ENCODE measurements at regions not wholly inside any gene's neighbourhood (a gene's known extent, or its start where the extent isn't known, plus 50 kb on each side); places are given as distances from the start of the nearest gene placed in this dataset.

DNA sequence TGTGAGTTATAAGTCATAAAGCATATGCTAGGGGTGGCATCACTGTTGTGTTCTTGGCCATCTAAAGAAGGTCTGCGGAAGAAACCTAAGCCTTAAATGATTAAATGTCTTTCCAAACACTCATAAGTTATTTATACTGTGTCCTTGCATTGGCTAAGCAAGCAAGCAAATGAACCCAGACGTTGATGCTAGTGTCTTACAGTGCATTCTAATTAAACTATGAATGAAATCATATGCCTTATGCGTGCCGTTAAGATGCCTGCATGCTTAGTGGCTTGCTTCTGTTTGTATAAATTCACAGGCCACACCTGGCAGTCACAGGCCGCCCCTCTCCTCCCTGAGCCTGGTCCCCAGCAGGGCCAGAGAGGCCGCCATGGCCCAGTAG, 49.9 kb downstream of the RIN2 start:
- in situ Hi-C loops (cut with HindIII; ENCODE audit: low pct_unique_long_range_greater_than_20kb, low sequenced_read_pairs), result no loop called here
- no peak for DNase-seq (ENCODE audit: low read depth in 1 of 2, low spot score in 1 of 2)
- no peak for TF ChIP-seq JUND (IDR thresholded peaks at IDR 0.05; ENCODE audit: low read depth)

DNA sequence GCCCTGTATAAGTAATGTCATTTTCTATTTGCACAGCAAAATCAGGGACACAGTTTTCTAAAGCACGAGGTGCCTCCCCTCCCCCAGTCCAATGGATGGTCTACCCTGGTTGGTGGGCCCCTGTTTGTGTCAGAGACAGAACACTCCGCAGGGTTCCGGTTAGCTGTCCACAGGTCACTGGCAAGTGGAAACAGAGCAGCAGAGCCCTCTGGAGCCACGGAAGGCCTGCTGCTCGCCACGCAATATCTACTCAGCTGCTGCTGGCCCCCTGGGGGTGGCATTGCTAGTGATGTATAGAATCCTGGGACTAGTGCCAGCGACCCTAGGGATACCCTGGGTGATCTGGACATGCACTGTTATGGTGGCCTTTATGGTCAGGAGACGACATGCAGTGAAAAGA, 50.4 kb downstream of the RIN2 start:
- TF ChIP-seq JUND (IDR thresholded peaks at IDR 0.05; ENCODE audit: low read depth), result no peak
- in situ Hi-C loops (cut with HindIII; ENCODE audit: low pct_unique_long_range_greater_than_20kb, low sequenced_read_pairs), result no loop called here
- DNase-seq (ENCODE audit: low read depth in 1 of 2, low spot score in 1 of 2), result no peak

DNA sequence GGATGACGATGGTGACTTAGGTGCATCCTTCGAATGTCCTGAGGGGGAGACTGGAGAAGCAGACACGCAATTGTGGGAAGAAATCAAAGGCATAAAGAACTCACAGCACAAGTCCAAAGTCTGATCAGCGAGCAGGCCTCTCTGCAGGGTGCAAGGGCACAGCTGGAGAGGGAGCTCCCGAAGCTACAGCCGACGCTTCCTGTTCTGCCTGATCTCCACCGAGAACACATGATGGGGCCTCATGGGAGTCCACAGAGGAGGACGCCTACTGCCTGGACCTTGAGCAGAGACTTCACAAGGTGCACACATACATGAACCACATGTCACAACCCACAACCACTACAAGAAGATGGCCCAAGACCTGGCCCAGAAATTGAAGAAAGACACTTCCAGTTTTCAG, 51.4 kb downstream of the RIN2 start:
- in situ Hi-C loops (cut with HindIII; ENCODE audit: low pct_unique_long_range_greater_than_20kb, low sequenced_read_pairs), result no loop called here
- TF ChIP-seq JUND (IDR thresholded peaks at IDR 0.05; ENCODE audit: low read depth), result no peak
- no peak for DNase-seq (ENCODE audit: low read depth in 1 of 2, low spot score in 1 of 2)

DNA sequence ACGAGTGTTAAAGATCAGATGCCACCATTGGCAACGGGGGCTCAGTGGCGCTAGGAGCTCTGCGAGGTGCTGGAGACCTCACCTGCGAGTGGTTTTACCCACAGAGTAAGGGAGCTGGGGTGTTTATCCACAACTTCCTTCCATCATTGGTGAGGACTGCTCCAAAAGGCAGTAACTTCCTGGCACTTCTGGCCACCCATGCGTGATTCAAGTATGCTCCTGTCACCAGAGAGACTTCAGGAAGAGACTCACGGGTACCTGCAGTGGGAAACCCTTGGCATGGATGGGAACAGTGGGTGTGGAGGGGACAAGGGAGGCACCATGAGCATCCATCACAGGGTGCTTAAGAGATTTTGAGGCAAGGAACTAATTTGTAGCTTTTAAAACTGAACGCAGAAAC, 53.2 kb downstream of the RIN2 start:
- in situ Hi-C loops (cut with HindIII; ENCODE audit: low pct_unique_long_range_greater_than_20kb, low sequenced_read_pairs), result no loop called here
- no peak for TF ChIP-seq JUND (IDR thresholded peaks at IDR 0.05; ENCODE audit: low read depth)
- no peak for DNase-seq (ENCODE audit: low read depth in 1 of 2, low spot score in 1 of 2)

DNA sequence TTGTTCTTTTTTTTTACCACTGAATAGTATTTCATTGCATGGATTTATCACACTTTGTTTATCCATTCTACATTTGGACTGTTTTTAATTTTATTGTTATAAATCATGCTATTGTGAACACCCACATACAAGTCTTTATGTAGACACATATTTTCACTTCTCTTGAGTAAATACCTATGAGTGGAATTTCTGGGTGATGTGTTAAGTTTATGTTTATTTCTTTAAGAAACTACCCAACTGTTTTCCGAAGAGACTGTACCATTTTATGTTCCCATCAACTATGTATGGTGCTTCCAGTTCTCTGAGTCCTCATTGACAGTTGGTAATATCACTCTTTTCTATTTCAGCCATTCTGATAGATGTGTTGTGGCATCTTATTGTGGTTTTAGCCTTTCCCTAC, 54.0 kb downstream of the RIN2 start:
- TF ChIP-seq JUND (IDR thresholded peaks at IDR 0.05; ENCODE audit: low read depth), result no peak
- DNase-seq (ENCODE audit: low read depth in 1 of 2, low spot score in 1 of 2), result no peak
- in situ Hi-C loops (cut with HindIII; ENCODE audit: low pct_unique_long_range_greater_than_20kb, low sequenced_read_pairs), result no loop called here

DNA sequence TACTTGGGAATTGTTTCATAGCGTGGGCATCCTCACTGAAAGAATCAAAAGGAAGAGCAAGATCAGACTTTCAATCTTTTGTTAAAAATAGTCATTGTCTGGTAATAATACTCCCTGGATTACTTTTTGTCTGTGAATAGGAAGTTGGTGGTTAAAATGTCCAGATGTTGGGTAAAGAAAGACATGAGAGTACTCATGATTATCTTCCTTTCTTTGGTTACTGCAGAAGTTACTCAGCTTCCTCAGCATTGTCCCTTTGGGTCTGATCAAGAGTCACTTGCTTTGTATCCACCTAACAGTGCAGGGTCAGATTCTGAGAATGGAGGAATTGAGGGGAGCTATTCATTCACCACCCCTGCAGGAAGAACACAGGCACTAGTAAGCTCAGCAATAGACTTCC, 54.6 kb downstream of the RIN2 start:
- in situ Hi-C loops (cut with HindIII; ENCODE audit: low pct_unique_long_range_greater_than_20kb, low sequenced_read_pairs), result no loop called here
- no peak for TF ChIP-seq JUND (IDR thresholded peaks at IDR 0.05; ENCODE audit: low read depth)
- DNase-seq (ENCODE audit: low read depth in 1 of 2, low spot score in 1 of 2), result no peak

DNA sequence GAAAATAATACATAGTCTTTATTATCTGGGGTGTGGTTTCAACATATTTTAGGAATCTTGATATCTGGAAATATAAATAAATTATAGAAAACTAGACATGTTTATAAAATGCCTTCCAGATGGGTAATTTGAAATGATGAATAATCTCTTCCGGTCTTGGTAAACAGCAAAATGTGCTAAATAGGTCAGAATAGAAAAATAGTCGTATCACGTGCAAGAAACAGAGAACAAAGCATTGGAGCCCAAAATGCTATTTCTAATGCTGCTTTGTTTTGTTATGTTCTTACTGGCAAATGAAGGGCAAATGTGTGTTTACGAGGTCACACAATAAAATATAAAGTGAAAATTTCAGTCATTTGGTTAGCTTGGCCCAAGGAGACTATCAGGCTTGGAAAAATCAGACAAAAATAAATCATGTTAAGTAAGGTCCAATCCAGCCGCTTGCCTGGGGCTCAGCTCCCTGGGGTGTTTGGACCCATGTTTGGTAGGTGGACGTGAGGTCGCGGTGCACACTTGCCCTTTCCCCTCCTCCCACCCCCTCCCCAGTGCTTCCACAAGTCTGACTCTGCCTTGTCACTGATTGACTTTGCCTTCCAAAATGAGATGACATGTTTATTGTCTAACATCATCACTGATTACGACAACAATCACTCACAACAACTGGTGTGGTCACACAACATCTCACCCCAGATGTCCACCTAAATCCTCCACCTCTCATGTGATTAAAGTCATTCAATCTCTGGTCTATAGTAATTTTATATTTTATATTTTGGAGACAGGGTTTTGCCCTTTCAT, 56.0 kb downstream of the RIN2 start:
- no peak for TF ChIP-seq JUND (IDR thresholded peaks at IDR 0.05; ENCODE audit: low read depth)
- no peak for DNase-seq (ENCODE audit: low read depth in 1 of 2, low spot score in 1 of 2)
- in situ Hi-C loops (cut with HindIII; ENCODE audit: low pct_unique_long_range_greater_than_20kb, low sequenced_read_pairs), result no loop called here

DNA sequence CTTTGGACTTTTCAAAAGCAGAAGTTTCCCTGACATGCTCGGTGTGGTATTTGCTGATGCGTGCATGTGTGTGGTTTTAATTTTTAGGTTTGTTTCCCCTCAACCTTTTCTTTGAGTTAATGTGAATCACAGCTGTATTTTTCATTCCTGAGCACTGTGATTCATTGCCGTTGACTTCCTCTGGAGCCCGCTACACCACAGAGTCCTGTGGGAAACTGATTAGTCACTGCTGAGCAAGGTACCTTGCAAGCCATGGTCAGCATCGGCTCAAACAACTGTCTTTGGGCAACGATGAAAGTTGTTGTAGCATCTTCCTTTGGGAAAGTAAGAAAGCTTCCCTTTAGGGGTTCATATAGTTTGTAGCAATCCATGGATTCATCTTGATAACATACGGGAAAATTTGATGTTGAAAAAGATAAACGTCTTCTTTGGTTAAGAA, 57.5 kb downstream of the RIN2 start:
- in situ Hi-C loops (cut with HindIII; ENCODE audit: low pct_unique_long_range_greater_than_20kb, low sequenced_read_pairs), result no loop called here
- DNase-seq (ENCODE audit: low read depth in 1 of 2, low spot score in 1 of 2), result no peak
- no peak for TF ChIP-seq JUND (IDR thresholded peaks at IDR 0.05; ENCODE audit: low read depth)

DNA sequence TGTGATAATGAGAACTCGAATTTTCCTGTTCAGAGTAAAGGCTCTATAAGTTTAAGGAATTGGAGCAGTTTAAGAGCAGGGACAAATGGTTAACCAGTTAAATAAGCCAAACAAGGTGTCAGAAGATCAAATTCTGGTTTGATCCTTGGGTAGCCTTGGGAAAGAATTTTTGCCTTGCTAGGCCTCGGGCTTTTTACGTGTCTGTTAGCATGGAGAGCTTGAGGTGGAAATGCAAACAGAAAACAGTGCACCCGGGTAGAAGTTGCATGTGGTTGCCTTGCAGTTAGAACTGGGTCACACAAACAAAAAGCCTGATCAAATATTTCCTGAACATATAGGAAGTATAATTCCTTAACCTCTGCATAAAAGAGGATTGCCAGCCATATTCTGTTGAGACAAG, 58.3 kb downstream of the RIN2 start:
- in situ Hi-C loops (cut with HindIII; ENCODE audit: low pct_unique_long_range_greater_than_20kb, low sequenced_read_pairs), result no loop called here
- DNase-seq (ENCODE audit: low read depth in 1 of 2, low spot score in 1 of 2), result peak in 1 of 2 experiments; percentile 66
- no peak for TF ChIP-seq JUND (IDR thresholded peaks at IDR 0.05; ENCODE audit: low read depth)

DNA sequence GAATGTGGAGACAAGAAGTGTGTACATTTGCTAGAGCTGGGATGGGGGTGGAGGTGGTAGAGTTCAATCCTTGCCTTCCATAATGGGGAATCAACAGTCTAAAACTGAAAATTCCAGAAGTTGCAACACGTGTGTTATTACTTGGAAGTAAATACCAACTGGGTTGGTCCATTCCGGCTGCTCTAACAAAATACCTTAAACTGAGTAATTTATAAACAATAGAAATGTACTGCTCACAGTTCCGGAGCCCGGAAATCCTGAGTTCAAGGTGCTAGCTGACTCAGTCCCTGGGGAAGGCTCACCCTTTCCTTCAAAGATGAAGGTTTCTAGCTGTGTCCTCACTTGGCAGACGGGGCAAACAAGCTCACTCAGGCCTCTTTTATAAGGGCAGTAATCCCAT, 59.0 kb downstream of the RIN2 start:
- no peak for TF ChIP-seq JUND (IDR thresholded peaks at IDR 0.05; ENCODE audit: low read depth)
- in situ Hi-C loops (cut with HindIII; ENCODE audit: low pct_unique_long_range_greater_than_20kb, low sequenced_read_pairs), result no loop called here
- no peak for DNase-seq (ENCODE audit: low read depth in 1 of 2, low spot score in 1 of 2)

DNA sequence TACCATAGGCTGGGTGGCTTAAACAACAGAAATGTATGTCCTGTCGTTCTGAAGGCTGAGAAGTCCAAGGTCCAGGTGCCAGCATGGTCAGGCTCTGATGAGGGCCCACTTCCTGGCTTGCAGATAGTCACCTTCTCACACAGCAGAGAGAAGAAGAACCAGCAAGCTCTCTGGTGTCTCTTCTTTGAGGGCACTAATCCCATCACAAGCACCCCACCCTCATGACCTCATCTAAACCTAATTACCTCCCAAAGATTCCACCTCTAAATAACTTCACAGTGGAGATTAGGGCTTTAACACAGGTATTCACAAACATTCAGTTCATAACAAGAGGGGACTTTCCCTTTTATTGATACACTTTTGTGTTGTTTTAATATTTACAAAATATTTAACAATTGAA, 61.1 kb downstream of the RIN2 start:
- DNase-seq (ENCODE audit: low read depth in 1 of 2, low spot score in 1 of 2), result no peak
- in situ Hi-C loops (cut with HindIII; ENCODE audit: low pct_unique_long_range_greater_than_20kb, low sequenced_read_pairs), result no loop called here
- TF ChIP-seq JUND (IDR thresholded peaks at IDR 0.05; ENCODE audit: low read depth), result no peak

DNA sequence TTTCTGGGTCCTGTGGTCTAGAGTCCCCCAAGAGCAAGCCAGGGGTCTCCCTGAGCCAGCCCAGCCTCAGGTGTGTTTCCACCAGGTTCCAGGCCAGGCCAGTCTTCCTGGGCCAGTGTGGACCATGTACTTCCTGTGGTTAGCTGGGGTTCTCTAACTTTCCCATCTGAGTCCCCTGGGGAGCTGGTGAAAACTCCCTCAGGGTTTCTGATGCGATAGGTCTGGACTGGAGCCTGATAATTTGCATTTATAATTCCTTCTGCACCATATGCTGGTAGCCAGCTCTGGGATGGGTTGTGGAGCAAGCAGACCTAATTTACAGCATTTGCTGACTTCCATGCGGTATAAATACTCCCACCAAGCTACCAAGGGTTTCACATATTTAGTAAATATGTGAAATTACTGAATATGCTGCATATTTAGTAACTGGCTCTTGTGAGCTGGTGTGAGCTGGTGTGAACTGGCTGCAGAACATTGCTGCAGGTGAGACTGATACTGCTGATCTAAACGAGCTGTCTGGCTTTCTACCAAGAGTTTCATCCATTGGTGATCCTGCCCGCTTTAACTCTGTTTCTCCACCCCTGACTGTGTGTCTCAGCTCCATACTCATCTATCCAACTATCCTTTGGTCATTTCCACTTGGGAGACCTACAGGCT, 62.6 kb downstream of the RIN2 start:
- TF ChIP-seq JUND (IDR thresholded peaks at IDR 0.05; ENCODE audit: low read depth), result no peak
- in situ Hi-C loops (cut with HindIII; ENCODE audit: low pct_unique_long_range_greater_than_20kb, low sequenced_read_pairs), result no loop called here
- no peak for DNase-seq (ENCODE audit: low read depth in 1 of 2, low spot score in 1 of 2)

DNA sequence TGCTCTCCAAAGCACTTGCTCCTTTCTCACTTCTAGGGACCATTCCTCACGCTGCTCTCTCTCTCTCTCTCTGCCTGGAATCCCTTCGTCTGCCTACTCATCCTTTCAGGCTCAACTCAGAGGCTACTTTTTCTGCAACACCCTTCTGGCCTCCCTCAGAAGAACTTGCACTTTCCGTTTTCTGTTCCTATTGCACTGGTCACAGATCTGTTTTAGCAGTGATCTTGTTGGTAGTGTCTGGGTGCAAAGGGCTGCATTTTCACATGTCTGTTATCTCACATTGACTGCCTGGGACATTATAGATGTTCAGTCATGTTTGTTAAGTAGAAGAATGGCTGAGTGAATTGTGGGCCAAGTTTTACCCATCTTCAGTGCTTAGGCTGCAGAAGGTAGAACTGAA, 63.5 kb downstream of the RIN2 start:
- in situ Hi-C loops (cut with HindIII; ENCODE audit: low pct_unique_long_range_greater_than_20kb, low sequenced_read_pairs), result no loop called here
- no peak for TF ChIP-seq JUND (IDR thresholded peaks at IDR 0.05; ENCODE audit: low read depth)
- no peak for DNase-seq (ENCODE audit: low read depth in 1 of 2, low spot score in 1 of 2)

Data from T47D (cell line).